HG02623 (cell line): ENCODE measurements at regions not wholly inside any gene's neighbourhood (a gene's known extent, or its start where the extent isn't known, plus 50 kb on each side); places are given as distances from the start of the nearest gene placed in this dataset.
"Not testable (repeated sequence)": the region's sequence is repeated elsewhere in the genome, so short reads cannot be mapped to it uniquely, and the experiment has no call there.

Source experiments
- ATAC-seq: cut with Tn5 transposase; IDR thresholded peaks from one replicate; pipeline ENCODE4 v1.9.1; 2021; ENCODE audit warnings: moderate library complexity; ENCODE audit not compliant: unreplicated experiment

DNA sequence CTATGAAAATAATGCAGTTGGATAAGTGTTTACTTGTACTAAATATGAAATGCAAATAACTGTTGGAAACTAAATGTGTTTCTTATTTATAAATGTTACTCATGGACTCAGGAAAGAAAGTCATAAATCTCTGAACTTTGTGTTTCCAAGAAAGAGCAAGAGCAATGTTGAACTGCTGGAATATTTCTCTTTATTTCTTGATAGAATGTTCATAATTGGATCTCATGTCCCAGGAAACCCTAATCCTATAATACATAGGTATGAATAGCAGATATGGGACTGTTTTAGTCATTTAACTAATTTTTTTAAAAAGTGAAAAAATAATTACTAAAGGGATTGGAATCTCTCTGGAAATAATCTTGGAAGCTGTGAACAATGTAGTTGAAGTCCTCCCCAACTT lies 245.0 kb upstream of the ACTBL2 start:
- ATAC-seq: no peak

DNA sequence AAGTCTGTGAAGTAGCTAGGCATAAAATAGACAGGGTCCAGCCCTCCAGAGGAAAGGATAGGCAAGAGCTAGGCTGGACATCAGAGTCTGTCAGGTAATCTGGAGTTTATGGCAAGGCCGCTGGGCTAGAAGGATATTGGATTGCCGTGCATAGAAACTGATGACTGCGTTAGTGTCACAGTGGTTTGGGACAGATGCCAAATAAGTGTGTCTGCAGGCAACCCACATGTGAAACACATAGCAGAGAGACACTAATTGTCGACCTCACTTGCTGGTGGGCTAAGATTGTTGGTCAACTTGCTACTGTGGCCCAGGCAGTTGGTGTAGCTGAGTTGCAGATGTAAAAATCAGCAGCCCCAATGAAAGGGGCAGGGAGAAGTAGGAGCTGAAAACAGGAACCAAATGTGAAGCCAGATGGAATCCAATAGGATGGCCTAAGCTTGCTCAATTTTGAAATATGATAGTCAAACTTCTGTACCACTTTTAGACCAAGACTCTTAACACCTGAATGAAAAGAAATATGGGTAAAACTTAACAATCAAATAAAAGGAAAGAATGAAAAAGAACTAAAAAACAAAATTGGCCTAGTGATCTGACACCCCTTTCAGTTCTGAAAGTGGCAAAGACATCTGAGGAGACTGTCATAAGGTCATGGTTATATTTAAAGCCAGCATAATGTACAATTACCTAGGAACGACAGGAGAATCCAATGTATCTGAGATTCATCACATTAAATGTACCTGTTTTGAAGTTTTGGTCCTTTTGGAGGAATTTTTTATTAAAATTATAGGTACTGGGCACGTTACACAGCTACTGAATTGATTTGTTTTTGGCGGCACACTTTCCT lies 243.3 kb upstream of the ACTBL2 start:
- ATAC-seq: no peak

GRCh38 chr5:57724836-57725235 lies 242.2 kb upstream of the ACTBL2 start:
- no peak for ATAC-seq

DNA sequence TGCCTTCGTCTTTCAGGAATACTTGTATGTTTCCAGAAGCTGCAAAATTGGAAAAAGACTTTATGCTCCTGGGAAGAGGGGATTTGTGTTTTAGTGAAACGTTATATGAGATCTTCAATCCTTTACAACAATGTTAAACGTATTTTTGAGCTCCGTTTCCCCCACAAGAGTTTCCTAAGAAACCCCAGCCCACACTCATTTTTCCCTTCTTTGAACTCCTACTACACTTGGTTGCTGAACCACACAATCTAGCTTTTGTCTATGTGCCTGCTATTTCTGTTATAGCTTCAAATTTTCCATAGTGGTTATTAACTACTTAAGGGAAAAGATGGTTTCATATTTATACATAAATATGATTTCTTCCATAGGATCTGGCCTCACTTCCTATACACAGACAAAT lies 238.6 kb upstream of the ACTBL2 start:
- ATAC-seq: no peak

- ATAC-seq: no peak
Measured at GRCh38 chr5:57720656-57721055, 238.0 kb upstream of the ACTBL2 start.

DNA sequence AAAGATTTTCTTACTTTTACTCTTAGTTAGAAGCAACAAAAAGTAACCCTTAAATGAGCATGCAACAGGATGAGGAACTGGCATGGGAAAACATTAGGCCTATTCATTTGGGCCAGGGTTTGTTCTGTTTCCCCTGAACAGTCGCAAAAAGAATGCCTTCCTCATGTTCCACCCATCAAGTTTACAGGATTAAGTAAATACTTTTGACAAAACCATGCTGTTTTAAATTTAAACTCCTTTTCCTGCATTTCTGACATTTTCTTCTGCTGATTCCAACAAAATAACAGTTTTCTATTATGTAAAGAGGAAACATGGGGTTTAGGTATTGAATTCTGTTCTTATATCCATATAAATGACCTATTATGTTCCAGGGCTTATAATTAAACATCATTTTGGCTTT lies 236.6 kb upstream of the ACTBL2 start:
- no peak for ATAC-seq

DNA sequence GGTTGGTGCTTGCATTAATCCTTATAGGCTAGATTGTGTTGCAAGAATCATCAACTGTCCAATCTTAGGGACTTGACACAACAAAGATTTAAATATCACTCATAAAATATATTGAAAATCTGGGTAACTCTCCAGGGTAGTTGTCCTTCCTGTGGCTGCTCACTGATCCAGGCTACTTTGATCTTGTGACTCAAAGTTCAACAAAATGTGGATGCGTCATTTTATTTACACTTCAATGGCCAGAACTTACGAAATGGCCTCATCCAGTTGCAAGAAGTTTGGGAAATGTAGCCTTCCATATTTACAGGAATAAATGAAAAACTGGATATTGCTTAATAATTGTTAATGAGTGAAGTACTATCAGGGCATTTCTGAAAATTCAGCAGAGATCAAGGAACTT lies 235.5 kb upstream of the ACTBL2 start:
- no peak for ATAC-seq

DNA sequence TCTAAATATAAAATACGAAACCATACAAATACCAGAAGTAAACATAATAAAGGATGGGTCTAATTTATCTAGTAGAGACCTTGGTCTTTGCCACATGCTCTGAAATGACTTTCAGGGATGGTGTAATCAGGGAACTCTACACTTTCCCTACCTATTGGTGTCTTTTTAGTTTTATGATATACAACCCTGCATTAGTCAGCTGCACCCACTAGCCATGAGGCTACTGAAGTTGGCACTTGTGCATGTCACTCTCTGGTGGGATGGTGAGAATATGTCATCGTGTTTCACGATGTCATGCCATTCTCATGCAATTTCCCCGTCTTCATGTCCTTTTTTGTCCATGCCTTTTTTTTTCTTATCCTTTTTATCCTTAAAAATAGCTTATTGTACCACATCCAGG lies 234.9 kb upstream of the ACTBL2 start:
- ATAC-seq: no peak

DNA sequence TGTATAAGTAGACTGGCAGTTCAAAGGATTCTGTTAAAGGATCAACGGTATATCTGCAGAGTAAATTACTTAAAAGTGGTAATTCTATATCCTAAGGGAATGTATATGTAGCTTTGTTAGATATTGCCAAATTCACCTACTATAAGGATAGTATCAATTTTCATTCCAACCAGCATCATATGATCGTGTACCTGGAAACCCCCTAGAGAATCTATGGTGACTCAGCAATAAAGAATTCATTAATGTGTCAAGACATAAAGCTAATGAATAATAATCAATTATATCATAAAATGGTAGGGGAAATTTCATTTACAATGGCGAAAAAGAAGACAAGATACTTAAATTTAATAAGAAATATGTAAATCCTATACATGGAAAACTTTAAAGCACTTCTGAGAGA lies 234.1 kb upstream of the ACTBL2 start:
- no peak for ATAC-seq

DNA sequence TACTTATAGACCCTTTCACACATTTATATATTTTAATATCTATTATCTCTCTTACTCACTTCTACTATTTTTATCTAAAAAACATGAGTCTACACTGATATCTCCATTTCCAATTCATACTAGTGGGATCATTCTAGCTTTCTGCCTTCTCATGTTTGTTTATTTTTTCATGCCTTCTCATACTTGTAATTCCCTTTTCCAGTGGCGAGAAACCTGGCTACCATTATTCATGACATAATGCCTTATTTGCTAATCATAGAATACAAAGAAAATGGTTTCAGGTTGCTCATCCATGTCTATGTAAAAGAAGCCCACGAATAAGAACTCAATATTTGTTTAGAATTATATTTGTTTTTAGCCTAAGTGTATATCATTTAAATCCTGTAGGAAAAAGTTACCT lies 232.7 kb upstream of the ACTBL2 start:
- no peak for ATAC-seq

DNA sequence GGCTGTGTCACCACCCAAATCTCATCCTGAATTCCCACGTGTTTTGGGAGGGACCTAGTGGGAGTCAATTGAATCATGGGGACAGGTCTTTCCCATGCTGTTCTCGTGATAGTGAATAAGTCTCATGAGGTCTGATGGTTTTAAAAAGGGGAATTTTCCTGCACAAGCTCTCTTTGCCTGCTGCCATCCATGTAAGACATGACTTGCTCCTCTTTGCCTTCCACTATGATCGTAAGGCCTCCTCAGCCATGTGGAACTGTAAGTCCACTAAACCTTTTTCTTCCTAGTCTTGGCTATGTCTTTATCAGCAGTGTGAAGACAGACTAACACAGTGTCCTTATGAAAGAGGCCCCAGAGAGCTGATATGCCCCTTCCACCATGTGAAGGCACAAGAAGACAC lies 230.9 kb upstream of the ACTBL2 start:
- ATAC-seq: not testable (repeated sequence)

DNA sequence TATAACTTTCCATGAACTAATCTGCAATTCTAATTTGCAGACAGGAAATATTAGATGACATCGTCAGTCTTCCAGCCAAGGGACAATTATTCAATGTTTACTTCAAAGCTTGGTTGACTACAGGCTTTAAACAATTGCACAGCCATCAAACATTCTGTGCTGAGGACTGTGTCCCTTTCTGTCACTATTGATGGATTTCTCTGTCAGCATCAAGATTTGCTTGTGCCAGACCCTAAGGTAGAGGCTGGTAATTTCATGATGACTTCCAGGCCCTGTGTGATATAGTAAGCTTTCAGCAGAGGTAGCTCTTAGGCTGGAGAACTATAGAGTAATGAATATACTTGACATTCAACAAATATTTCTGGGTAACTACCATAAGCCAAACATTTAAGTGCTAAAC lies 229.3 kb upstream of the ACTBL2 start:
- no peak for ATAC-seq

- no peak for ATAC-seq
Measured at GRCh38 chr5:57711471-57711870, 228.9 kb upstream of the ACTBL2 start.

DNA sequence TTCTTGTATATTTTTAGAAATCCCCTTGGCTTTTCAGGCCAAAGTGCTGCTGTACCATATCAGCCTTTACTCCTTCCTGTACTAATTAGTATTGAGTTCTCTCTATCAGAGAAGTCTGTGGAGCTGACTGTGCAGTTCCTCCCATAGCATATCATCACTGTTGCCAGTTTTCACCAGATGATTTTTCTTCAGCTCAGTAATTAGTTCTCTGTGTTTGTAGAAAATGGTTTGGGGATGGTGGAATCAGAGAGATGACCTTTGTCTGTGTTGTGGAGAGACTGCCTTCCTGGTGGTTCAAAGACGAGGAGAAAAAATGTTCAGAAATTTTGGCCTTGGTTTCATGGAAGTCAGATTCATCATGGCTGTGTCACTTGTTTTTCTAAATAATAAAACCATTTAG lies 227.5 kb upstream of the ACTBL2 start:
- ATAC-seq: no peak

GRCh38 chr5:57705769-57706168 lies 223.2 kb upstream of the ACTBL2 start:
- ATAC-seq: no peak

- ATAC-seq: no peak
Measured at GRCh38 chr5:57703721-57704120, 221.1 kb upstream of the ACTBL2 start.

GRCh38 chr5:57700484-57700883 lies 217.9 kb upstream of the ACTBL2 start:
- ATAC-seq: no peak

DNA sequence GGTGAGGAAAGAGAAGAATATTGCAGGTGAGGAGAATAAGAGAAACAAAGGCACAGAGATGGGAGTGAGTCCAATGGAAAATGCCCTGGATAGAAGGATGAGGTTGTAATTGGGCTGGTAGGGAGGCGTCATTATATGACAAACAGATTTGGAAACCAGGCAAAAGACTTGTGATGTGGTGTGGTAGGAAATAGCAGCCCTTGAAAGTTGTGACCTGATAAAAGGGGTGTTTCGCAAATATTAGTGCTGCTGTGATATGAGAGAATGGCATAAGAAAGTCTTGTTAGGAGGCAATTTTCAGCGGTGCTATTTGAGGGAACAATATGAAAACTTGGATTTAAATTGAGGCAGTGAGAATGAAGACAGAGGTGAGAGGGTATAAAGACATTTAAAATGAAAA lies 217.5 kb upstream of the ACTBL2 start:
- ATAC-seq: no peak

DNA sequence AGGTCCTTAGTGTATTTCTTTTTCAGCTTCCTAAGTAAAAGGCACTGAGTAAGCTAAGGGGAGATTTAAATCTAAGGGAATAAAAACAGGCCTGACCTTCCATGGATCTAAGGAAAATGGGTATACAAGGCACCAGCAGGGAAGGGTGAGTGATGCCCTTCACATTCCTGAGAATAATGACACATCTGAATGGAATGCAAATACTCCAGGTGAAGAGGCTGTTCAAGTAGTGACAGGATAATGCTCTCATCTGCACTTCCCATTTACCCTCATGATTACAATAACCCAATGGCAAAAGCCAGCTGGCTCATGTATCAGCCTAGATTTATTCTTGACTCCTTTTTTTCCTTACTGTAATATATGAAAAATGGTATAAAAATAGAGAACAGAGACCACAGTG lies 216.2 kb upstream of the ACTBL2 start:
- ATAC-seq: no peak

DNA sequence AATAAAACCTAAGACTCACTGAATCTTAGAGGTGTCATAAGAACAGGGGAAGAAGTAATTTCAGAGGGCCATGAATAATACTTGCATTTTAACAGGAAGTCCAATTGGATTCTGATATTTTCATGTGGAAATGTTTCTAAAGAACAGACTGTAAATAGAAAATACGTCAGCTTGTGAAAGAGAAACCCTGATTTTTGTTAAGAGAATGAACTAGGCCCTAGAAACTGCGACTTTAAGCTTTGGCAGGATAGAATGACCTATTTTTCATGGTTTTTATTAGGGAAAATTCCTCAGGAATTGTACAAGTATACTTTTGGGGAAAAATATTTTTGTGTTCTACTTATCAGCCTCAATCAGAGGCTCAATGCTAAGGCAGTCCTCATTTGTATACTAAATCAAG lies 215.5 kb upstream of the ACTBL2 start:
- ATAC-seq: no peak

GRCh38 chr5:57696825-57697570 lies 214.4 kb upstream of the ACTBL2 start:
- ATAC-seq: no peak

DNA sequence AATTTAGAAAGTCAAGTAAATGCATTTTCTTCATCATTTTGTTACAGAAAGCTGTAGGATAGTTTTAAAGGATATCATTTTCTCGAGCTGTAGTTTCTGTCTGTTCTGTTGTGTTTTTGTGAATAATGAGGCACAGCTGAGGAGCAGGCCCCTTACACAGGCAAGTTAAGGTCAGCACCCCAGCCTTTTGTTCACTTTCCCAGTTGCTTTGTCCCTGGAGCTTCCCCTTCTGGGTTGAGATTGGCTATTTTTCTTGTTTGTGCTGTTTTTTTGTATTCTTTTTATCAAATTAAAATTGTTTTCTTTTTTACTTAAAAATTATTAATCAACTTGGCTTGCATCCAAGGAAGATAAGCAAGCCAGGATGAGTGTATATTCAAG lies 213.8 kb upstream of the ACTBL2 start:
- ATAC-seq: no peak
